A549 (cell line): ENCODE measurements at regions not wholly inside any gene's neighbourhood (a gene's known extent, or its start where the extent isn't known, plus 50 kb on each side); places are given as distances from the start of the nearest gene placed in this dataset.

ENCODE experiments used
- ATAC-seq, 2 experiments: fragments of 200-7000 bp in 1 of 2; fragments of >200 bp in 1 of 2; cut with Nextera tagmentation in 1 of 2; cut with Tn5 transposase in 1 of 2; 3 replicates each; pipeline versions ENCODE4 v1.8.0 to v1.9.1; 2018 to 2020; ENCODE audit warnings: mild to moderate bottlenecking in 1 of 2, moderate library complexity in 1 of 2
- CTCF ChIA-PET: fragments of 300-600 bp; sonication (Branson Sonifier 250); formaldehyde crosslinking; extraction: SDS; loops from one replicate; lab custom pipeline; 2021; ENCODE audit warnings: antibody characterized with exemption, inconsistent platforms; lab: Yijun Ruan, JAX
- POLR2A ChIA-PET: fragments of 350-600 bp; formaldehyde crosslinking; extraction: SDS; loops from one replicate; lab custom pipeline; 2021; ENCODE audit warnings: antibody characterized with exemption, inconsistent platforms; lab: Yijun Ruan, JAX
- DNase-seq, 2 experiments: peaks; one replicate each; pipeline versions ENCODE4 v3.0.0 to v3.0.0-alpha.2; 2011 to 2016; ENCODE audit warnings: low read depth in 1 of 2, low spot score in 1 of 2
- FAIRE-seq: peaks from 2 replicates; lab custom pipeline; 2011; peaks lifted over from hg19 to GRCh38; lab: Jason Lieb, UNC
- H3K27ac ChIP-seq, 2 experiments: fragments of >200 bp; sonication (Bioruptor Twin); formaldehyde crosslinking; 3 replicates each; pipeline ENCODE4 v1.5.1; 2016 to 2017
- H3K4me1 ChIP-seq: fragments of >200 bp; sonication (Bioruptor Twin); formaldehyde crosslinking; 3 replicates; pipeline ENCODE4 v1.6.1; 2016
- H3K4me2 ChIP-seq: fragments of >200 bp; sonication (Bioruptor Twin); formaldehyde crosslinking; 3 replicates; pipeline ENCODE4 v1.6.1; 2016
- H3K4me3 ChIP-seq: fragments of >200 bp; sonication (Bioruptor Twin); formaldehyde crosslinking; 3 replicates; pipeline ENCODE4 v1.5.1; 2016
- H3K9me3 ChIP-seq: fragments of >200 bp; sonication (Bioruptor Twin); formaldehyde crosslinking; 3 replicates; pipeline ENCODE4 v1.6.1; 2016
- BHLHE40 ChIP-seq: IDR thresholded peaks from 2 replicates; pipeline ENCODE4 v1.6.1; 2012; ENCODE audit warnings: low read depth, low read length, inconsistent platforms
- CEBPB ChIP-seq, 2 experiments: fragments of >200 bp in 1 of 2; sonication (Bioruptor Twin) in 1 of 2; formaldehyde crosslinking in 1 of 2; IDR thresholded peaks; 2 replicates each; pipeline ENCODE4 v1.6.1; 2012 to 2016
- ESRRA ChIP-seq: fragments of 150-350 bp; IDR thresholded peaks from 2 replicates; pipeline ENCODE4 v1.6.1; 2014; ENCODE audit warnings: mild to moderate bottlenecking, low read length, borderline replicate concordance
- FOSL2 ChIP-seq, 2 experiments: fragments of 450-650 bp in 1 of 2; fragments of >200 bp in 1 of 2; sonication (Bioruptor Twin) in 1 of 2; formaldehyde crosslinking; IDR thresholded peaks; 2 replicates each; pipeline versions ENCODE4 v1.5.0 to v1.6.1; 2016 to 2020; ENCODE audit warnings: mild to moderate bottlenecking in 1 of 2, moderate library complexity in 1 of 2
- GATA3 ChIP-seq: IDR thresholded peaks from 2 replicates; pipeline ENCODE4 v1.6.1; 2012; ENCODE audit warnings: borderline replicate concordance
- HEYL ChIP-seq: fragments of 250-450 bp; sonication (Bioruptor Pico); IDR thresholded peaks from 2 replicates; pipeline ENCODE4 v1.8.0; 2021; ENCODE audit warnings: mild to moderate bottlenecking, moderate library complexity
- JUN ChIP-seq, 2 experiments: fragments of >200 bp; sonication (Bioruptor Twin); formaldehyde crosslinking; IDR thresholded peaks; 2 replicates in 1 of 2; 3 replicates in 1 of 2; pipeline ENCODE4 v1.6.1; 2016 to 2017
- JUNB ChIP-seq: fragments of >200 bp; sonication (Bioruptor Twin); formaldehyde crosslinking; IDR thresholded peaks from 2 replicates; pipeline ENCODE4 v1.6.1; 2016
- MYC ChIP-seq: IDR thresholded peaks from 2 replicates; pipeline ENCODE4 v1.6.1; 2012; ENCODE audit warnings: mild to moderate bottlenecking, inconsistent platforms, low read length, improper control_type of control experiment, borderline replicate concordance
- POLR2A ChIP-seq: IDR thresholded peaks from 2 replicates; pipeline ENCODE4 v1.6.1; 2012; ENCODE audit warnings: mild to moderate bottlenecking, low read length
- POLR2AphosphoS2 ChIP-seq: conservative IDR thresholded peaks from 2 replicates; pipeline ENCODE4 v1.6.1; 2012; ENCODE audit warnings: low read length, improper control_type of control experiment, inconsistent platforms
- RCOR1 ChIP-seq: fragments of 150-350 bp; IDR thresholded peaks from 2 replicates; pipeline ENCODE4 v1.6.1; 2014; ENCODE audit warnings: antibody characterized with exemption, low read length, low read depth
- RNF2 ChIP-seq: fragments of 200-600 bp; sonication (generic); IDR thresholded peaks from 2 replicates; pipeline ENCODE4 v1.6.1; 2016; ENCODE audit warnings: low read depth, mild to moderate bottlenecking, antibody characterized with exemption, moderate library complexity, borderline replicate concordance
- SMC3 ChIP-seq: fragments of >200 bp; sonication (Bioruptor Twin); formaldehyde crosslinking; IDR thresholded peaks from 3 replicates; pipeline ENCODE4 v1.6.1; 2018; ENCODE audit warnings: inconsistent platforms
- ZFP36 ChIP-seq: fragments of 450-650 bp; IDR thresholded peaks from 2 replicates; pipeline ENCODE4 v1.6.1; 2014; ENCODE audit warnings: borderline replicate concordance; ENCODE audit not compliant: partially characterized antibody
- WGBS: methylation state at CpG from one replicate; pipeline ENCODE4 v1.1.6; 2017; ENCODE audit errors: missing lambda C conversion rate; 5-methylcytosine and 5-hydroxymethylcytosine counted together
- TF ChIP-seq, protein P1 (sequence below): fragments of 250-450 bp; sonication (Bioruptor Pico); IDR thresholded peaks from 2 replicates; pipeline ENCODE4 v1.5.0; 2020; ENCODE audit warnings: low read depth, mild to moderate bottlenecking, moderate library complexity
- TF ChIP-seq, protein P2 (sequence below): fragments of 150-350 bp; IDR thresholded peaks from 2 replicates; pipeline ENCODE4 v1.6.1; 2014; ENCODE audit warnings: low read depth, mild to moderate bottlenecking, low read length
- TF ChIP-seq, protein P3 (sequence below): IDR thresholded peaks from 2 replicates; pipeline ENCODE4 v1.6.1; 2012; ENCODE audit warnings: low read depth, borderline replicate concordance
- TF ChIP-seq, protein P4 (sequence below): fragments of >200 bp; sonication (Bioruptor Twin); formaldehyde crosslinking; IDR thresholded peaks from 3 replicates; pipeline ENCODE4 v1.5.1; 2016
- TF ChIP-seq, protein P5 (sequence below): fragments of 250-450 bp; sonication (Bioruptor Pico); IDR thresholded peaks from 2 replicates; pipeline ENCODE4 v1.5.0; 2021; ENCODE audit warnings: mild to moderate bottlenecking, moderate library complexity, borderline replicate concordance

DNA sequence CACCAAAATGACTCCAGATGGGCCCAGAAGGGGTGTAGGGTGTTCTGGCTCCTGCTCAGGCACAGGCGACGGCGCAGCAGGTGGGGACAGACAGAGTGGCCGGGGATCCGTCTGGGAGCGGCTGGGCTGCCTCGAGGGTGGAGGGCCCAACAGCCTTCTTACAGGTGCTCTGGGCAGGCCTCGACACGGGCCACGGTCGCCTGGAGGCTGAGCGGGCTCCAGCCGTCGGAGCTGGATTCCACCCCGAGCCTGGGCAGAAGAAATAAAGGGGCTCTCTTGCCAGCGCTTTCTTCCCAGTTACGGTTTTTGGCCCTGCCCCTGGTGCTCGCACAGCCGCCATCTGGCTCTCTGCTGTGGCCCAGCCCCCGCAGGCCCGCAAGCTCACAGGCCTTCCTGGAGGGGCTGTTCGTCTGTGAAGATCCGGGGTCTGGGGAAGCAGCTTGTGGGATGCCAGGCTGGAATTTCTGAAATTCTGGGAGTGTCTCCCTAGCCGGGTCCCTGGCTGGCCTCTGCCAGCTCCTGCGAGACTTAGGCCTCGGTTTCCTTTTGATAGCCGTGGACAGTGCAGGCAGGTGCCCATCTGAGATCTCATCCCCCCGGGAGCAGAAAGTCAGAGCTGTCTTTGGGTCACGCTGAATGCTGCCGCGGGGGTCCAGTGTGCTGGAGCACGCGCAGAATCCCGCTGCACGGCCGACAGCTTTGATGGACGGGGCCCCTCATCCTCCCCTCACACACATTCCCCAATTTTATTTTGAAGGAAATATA lies 122.7 kb downstream of the PAPOLA start:
- H3K4me3 ChIP-seq = no peak overlapping the region
- TF ChIP-seq, protein P1, sequence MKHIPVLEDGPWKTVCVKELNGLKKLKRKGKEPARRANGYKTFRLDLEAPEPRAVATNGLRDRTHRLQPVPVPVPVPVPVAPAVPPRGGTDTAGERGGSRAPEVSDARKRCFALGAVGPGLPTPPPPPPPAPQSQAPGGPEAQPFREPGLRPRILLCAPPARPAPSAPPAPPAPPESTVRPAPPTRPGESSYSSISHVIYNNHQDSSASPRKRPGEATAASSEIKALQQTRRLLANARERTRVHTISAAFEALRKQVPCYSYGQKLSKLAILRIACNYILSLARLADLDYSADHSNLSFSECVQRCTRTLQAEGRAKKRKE (CRISPR knock-in tag) = no peak
- TF ChIP-seq SMC3 (no peak), FOSL2 (IDR thresholded peaks at IDR 0.05) (no peak), FOSL2 (CRISPR knock-in tag; IDR thresholded peaks at IDR 0.05) (no peak)
- DNase-seq (no peak), FAIRE-seq (no peak), ATAC-seq (no peak; a peak in 1 of 6 replicates)
- H3K4me2 ChIP-seq = no peak overlapping the region
- ChIA-PET CTCF (no interaction called here), POLR2A (no interaction called here)
- H3K9me3 ChIP-seq = no peaks in the 10 kb centered on the region
- H3K27ac ChIP-seq = no peak overlapping the region
- H3K4me1 ChIP-seq = no peaks in the 10 kb centered on the region
- 65% methylated on average over 36 of the region's 37 CpGs for WGBS

DNA sequence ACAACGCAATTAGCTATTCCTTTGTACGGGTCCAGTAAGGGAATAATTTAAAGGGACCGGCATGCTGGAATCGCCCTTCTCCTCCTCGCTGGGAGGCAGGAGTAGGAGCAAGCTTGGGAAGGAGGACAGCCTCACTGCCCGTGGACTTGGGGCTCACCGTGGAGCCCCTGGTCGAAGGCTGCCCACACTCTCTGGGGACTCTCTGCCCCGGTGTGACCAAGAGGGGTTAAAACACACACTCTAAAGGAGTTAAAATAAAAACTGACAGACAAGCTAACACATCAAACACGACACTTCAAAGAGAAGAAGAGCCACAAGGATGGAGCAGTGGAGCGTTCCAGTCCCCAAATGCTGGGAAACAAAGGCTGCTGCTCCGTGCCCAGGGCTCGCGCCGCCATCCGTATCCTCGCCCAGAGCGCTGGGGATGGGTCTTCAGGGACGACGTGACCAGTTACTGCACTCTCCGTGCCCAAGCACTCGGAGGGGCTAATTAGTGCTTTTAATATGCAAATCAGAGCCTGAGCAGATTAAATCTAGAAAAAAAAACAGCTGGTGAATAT lies 123.3 kb downstream of the PAPOLA start:
- no peak overlapping the region for H3K4me2 ChIP-seq
- 54% methylated on average over 21 of the region's 22 CpGs for WGBS
- no peak for ATAC-seq
- FAIRE-seq = no peak
- TF ChIP-seq POLR2AphosphoS2 (no peak), JUNB (no peak), ZFP36 (no peak)
- TF ChIP-seq, protein P2, sequence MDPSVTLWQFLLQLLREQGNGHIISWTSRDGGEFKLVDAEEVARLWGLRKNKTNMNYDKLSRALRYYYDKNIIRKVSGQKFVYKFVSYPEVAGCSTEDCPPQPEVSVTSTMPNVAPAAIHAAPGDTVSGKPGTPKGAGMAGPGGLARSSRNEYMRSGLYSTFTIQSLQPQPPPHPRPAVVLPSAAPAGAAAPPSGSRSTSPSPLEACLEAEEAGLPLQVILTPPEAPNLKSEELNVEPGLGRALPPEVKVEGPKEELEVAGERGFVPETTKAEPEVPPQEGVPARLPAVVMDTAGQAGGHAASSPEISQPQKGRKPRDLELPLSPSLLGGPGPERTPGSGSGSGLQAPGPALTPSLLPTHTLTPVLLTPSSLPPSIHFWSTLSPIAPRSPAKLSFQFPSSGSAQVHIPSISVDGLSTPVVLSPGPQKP = no peak
- TF ChIP-seq, all 56 proteins: peak for 0
- ChIA-PET POLR2A (no interaction called here), CTCF (interaction anchor here (0.7 kb wide), 1 partner anchor 365 kb away, joined by 3 read pairs; no protein-coding TSS in a partner anchor)
- Histone ChIP-seq H3K4me1 (no peaks in the 10 kb centered on the region), H3K27ac (no peak overlapping the region), H3K9me3 (no peaks in the 10 kb centered on the region), H3K4me3 (no peak overlapping the region)
- no peak for DNase-seq

DNA sequence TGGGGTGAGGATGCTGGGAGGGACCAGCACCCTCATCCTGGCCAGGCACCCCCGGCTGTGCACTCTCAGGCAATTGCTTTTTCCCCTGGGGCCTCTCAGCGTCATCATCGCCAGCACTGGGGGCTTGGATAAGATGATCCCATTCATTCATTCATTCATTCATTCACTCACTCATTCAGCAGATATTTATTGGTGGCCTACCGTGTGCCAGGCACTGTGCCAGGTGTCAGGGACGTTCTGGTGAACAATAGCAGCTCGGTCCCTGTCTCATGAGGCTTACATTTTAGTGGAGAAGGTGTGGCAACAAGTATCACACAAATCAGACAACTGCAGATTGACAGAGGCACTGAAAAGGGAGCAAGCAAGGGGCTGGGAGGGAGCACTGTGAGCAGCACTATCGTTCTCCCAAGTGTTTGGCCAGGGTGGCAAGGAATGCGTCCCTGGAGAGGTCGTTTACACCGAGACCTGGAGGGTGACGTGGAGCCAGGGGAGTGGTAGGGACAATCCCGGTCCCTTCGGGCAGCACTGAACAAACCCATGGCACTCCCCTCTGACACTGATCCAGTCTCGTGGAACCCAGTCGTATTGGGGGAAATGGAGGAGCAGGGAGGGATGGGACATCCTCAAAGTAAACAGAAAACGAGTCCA lies 124.1 kb downstream of the PAPOLA start:
- WGBS = 40% methylated on average over 16 of the region's 16 CpGs

More for the DNA sequence above, 124.1 kb downstream of the PAPOLA start:
- Histone ChIP-seq H3K4me3 (no peak overlapping the region), H3K27ac (no peak overlapping the region), H3K4me2 (no peak overlapping the region), H3K4me1 (no peaks in the 10 kb centered on the region), H3K9me3 (no peaks in the 10 kb centered on the region)
- DNase-seq (no peak), FAIRE-seq (no peak), ATAC-seq (no peak)
- POLR2A ChIA-PET = no interaction called here
- CTCF ChIA-PET = interaction anchor here (0.7 kb wide), 1 partner anchor 364 kb away, joined by 3 read pairs; no protein-coding TSS in a partner anchor
- TF ChIP-seq GATA3 (no peak), MYC (no peak), RNF2 (no peak), JUN (IDR thresholded peaks at IDR 0.05) (no peak), CEBPB (IDR thresholded peaks at IDR 0.05) (no peak), SMC3 (no peak), HEYL (CRISPR knock-in tag) (no peak), BHLHE40 (no peak), RCOR1 (no peak), ESRRA (no peak), POLR2AphosphoS2 (no peak), POLR2A (no peak)
- TF ChIP-seq, protein P3, sequence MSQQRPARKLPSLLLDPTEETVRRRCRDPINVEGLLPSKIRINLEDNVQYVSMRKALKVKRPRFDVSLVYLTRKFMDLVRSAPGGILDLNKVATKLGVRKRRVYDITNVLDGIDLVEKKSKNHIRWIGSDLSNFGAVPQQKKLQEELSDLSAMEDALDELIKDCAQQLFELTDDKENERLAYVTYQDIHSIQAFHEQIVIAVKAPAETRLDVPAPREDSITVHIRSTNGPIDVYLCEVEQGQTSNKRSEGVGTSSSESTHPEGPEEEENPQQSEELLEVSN = no peak
- TF ChIP-seq, protein P4, sequence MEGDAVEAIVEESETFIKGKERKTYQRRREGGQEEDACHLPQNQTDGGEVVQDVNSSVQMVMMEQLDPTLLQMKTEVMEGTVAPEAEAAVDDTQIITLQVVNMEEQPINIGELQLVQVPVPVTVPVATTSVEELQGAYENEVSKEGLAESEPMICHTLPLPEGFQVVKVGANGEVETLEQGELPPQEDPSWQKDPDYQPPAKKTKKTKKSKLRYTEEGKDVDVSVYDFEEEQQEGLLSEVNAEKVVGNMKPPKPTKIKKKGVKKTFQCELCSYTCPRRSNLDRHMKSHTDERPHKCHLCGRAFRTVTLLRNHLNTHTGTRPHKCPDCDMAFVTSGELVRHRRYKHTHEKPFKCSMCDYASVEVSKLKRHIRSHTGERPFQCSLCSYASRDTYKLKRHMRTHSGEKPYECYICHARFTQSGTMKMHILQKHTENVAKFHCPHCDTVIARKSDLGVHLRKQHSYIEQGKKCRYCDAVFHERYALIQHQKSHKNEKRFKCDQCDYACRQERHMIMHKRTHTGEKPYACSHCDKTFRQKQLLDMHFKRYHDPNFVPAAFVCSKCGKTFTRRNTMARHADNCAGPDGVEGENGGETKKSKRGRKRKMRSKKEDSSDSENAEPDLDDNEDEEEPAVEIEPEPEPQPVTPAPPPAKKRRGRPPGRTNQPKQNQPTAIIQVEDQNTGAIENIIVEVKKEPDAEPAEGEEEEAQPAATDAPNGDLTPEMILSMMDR = no peak
- TF ChIP-seq, protein P5, sequence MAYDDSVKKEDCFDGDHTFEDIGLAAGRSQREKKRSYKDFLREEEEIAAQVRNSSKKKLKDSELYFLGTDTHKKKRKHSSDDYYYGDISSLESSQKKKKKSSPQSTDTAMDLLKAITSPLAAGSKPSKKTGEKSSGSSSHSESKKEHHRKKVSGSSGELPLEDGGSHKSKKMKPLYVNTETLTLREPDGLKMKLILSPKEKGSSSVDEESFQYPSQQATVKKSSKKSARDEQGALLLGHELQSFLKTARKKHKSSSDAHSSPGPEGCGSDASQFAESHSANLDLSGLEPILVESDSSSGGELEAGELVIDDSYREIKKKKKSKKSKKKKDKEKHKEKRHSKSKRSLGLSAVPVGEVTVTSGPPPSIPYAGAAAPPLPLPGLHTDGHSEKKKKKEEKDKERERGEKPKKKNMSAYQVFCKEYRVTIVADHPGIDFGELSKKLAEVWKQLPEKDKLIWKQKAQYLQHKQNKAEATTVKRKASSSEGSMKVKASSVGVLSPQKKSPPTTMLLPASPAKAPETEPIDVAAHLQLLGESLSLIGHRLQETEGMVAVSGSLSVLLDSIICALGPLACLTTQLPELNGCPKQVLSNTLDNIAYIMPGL = no peak
